HTR-8/SVneo (cell line): ENCODE measurements at regions not wholly inside any gene's neighbourhood (a gene's known extent, or its start where the extent isn't known, plus 50 kb on each side); places are given as distances from the start of the nearest gene placed in this dataset.
"Not testable (repeated sequence)": the region's sequence is repeated elsewhere in the genome, so short reads cannot be mapped to it uniquely, and the experiment has no call there.

Experiments used
- DNase-seq: peaks from one replicate; pipeline ENCODE4 v3.0.0; 2011; ENCODE audit warnings: low spot score, mixed read lengths; ENCODE audit not compliant: insufficient read length
- FAIRE-seq: peaks from 2 replicates; lab custom pipeline; 2011; peaks lifted over from hg19 to GRCh38; lab: Jason Lieb, UNC

- no peak for DNase-seq
- no peak for FAIRE-seq
Measured at GRCh38 chr5:152125661-152126205, 201.1 kb upstream of the GLRA1 start.

GRCh38 chr5:152124409-152125041 is 199.9 kb upstream of the GLRA1 start:
- FAIRE-seq (no peak), DNase-seq (no peak)

GRCh38 chr5:152118676-152119470 is 194.2 kb upstream of the GLRA1 start:
- DNase-seq (no peak), FAIRE-seq (no peak)

DNA sequence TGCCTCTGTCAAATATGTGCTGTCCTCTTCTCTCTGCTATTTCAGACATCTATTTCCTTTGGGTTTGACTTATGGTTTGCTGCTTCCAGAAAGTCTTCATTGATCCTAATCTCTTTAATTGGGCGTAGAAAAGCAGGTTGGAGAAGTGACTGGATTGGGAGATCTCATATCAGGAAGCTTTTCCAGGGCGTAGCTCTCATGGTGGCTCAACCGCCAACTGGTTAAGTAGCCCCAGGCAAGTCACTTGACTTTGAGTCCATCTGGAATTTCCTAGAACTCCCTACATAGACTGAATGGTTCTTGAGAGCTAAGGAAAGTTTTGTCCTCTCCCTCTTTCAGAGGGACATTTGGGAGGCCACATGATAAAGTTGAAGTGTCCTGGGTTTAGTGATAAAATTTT is 192.3 kb upstream of the GLRA1 start:
- DNase-seq (no peak), FAIRE-seq (no peak)

GRCh38 chr5:152113401-152113800 is 188.8 kb upstream of the GLRA1 start:
- no peak for FAIRE-seq
- DNase-seq = no peak

GRCh38 chr5:152107220-152107619 is 182.6 kb upstream of the GLRA1 start:
- DNase-seq (no peak), FAIRE-seq (no peak)

- FAIRE-seq = no peak
- DNase-seq = no peak
Measured at GRCh38 chr5:152106571-152106970, 181.9 kb upstream of the GLRA1 start.

- no peak for FAIRE-seq
- DNase-seq = no peak
Measured at GRCh38 chr5:152105085-152105484, 180.4 kb upstream of the GLRA1 start.

DNA sequence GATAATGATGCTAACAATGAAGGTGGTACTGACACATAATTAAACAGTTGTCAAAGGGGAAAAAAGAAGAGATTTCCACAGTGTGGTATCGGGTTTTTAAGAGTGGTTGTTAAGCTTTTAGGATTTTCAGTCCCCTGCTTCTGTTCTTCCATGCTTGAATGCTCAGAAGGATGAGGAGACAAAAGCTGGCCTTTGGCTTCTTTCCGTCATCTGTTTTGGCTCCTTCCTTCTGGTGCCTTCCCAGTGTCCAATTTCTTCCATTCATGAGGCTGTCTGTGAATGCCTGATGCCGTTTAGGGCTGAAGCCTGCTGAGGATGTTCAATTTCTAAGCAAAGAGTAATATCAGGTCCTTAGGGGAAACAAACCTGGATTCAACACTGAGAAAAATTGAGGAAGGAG is 179.6 kb upstream of the GLRA1 start:
- FAIRE-seq (no peak), DNase-seq (no peak)

GRCh38 chr5:152102908-152103307 is 178.3 kb upstream of the GLRA1 start:
- not testable (repeated sequence) for FAIRE-seq, DNase-seq

- FAIRE-seq (no peak), DNase-seq (no peak)
Measured at GRCh38 chr5:152102057-152102456, 177.4 kb upstream of the GLRA1 start.

GRCh38 chr5:152100462-152100861 is 175.8 kb upstream of the GLRA1 start:
- FAIRE-seq (no peak), DNase-seq (no peak)

DNA sequence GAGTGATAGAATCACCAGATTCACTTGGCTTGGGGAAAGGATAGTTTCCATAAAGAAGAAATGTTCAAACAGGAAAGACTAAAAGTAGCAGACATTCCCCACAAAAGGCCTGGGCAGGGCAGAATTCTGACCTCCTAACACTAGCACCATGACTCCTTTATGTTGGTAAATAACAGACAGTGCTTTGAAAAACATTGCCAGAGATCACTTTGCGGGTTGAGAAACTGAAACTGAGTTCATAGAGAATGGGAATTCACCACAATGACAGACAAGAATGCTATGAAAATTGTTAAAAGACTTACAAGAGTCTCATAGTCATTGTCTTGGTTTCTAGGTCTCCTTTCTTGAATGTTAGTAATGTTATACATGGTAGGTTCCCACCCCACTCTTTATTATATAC is 172.5 kb upstream of the GLRA1 start:
- FAIRE-seq = no peak
- no peak for DNase-seq

GRCh38 chr5:152094716-152095115 is 170.1 kb upstream of the GLRA1 start:
- DNase-seq (no peak), FAIRE-seq (no peak)

- DNase-seq (no peak), FAIRE-seq (no peak)
Measured at GRCh38 chr5:152094060-152094459, 169.4 kb upstream of the GLRA1 start.

- DNase-seq (no peak), FAIRE-seq (no peak)
Measured at GRCh38 chr5:152092580-152092979, 167.9 kb upstream of the GLRA1 start.

DNA sequence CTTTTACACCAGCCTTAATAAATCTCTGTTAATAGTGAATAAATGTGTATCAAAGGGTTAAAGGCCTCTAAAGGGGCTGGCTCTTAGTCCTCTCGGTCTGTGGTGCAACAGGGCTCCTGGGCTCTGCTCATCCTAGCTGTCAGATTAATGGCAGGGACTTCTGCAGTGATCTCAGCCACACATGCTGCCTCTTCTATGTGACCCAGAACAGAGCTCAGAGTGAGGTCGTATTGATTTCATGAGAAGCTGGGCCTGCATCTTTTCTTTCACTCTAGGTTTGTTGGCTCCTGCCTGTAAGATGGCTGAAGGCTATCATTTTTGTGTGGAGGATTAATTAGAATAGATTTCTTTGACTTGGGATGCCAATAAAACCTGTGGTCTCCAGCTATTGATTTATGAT is 165.0 kb upstream of the GLRA1 start:
- DNase-seq = no peak
- FAIRE-seq = no peak

- DNase-seq = no peak
- FAIRE-seq = no peak
Measured at GRCh38 chr5:152086668-152087067, 162.0 kb upstream of the GLRA1 start.

GRCh38 chr5:152084476-152084875 is 159.8 kb upstream of the GLRA1 start:
- FAIRE-seq = no peak
- no peak for DNase-seq

GRCh38 chr5:152083231-152083630 is 158.6 kb upstream of the GLRA1 start:
- FAIRE-seq (no peak), DNase-seq (no peak)

DNA sequence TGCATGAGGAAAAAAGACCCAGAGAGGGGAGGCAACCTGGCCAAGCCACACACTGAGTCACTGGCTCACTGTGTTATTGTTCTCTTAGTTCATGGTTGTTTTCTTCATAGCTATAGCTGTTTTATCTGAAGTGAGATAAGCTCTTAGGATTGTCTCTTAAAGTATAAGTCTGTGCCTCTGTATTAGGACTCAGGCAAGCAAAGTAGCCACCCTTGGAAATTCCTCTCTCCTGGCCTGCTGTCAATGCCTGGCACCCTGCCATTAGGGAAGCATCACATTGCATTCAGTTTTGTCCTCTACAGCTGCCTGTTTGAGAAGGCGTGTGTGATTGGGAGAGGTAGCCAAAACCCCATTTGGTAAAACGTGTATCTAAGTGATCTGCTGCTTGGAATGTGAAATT is 147.4 kb upstream of the GLRA1 start:
- DNase-seq = no peak
- FAIRE-seq = no peak

DNA sequence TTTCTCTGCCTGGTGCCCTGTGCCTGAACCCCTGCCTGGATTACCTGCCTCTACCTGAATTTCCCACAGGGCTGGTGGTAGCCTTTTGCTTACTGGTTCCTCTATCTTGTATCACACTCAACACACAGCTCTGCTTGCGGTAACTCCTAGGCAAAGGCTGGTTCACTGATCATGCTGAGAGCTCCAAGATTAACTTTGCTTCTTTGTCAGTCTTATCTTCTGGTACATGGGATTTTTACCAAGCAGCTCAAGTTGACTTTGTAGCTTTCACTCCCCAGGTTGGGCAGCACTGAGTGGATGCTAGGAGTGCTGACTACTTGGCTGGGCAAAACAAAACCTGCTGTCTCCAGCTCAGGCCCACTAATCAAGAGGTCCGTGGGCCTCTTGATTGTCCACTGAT is 145.9 kb upstream of the GLRA1 start:
- DNase-seq = no peak
- no peak for FAIRE-seq
